Endodermal cell (in vitro differentiated cells): ENCODE measurements at regions not wholly inside any gene's neighbourhood (a gene's known extent, or its start where the extent isn't known, plus 50 kb on each side); places are given as distances from the start of the nearest gene placed in this dataset.

Experiments
- DNase-seq: peaks from one replicate; pipeline ENCODE4 v3.0.0-alpha.2; 2017
- H3K27ac ChIP-seq: 2 replicates; pipeline ENCODE4 v1.5.1; 2013; ENCODE audit warnings: mild to moderate bottlenecking, low read depth, low read length, moderate library complexity
- H3K27me3 ChIP-seq: 2 replicates; pipeline ENCODE4 v1.6.1; 2013; ENCODE audit warnings: mild to moderate bottlenecking, low read length, moderate library complexity; ENCODE audit not compliant: insufficient read depth, control insufficient read depth, poor library complexity, severe bottlenecking
- H3K36me3 ChIP-seq: 2 replicates; pipeline ENCODE4 v1.7.0; 2013; ENCODE audit warnings: mild to moderate bottlenecking, low read length, moderate library complexity; ENCODE audit not compliant: control insufficient read depth, insufficient read depth
- H3K4me1 ChIP-seq: one replicate; pipeline ENCODE4 v1.7.0; 2013; ENCODE audit warnings: low read length; ENCODE audit not compliant: control insufficient read depth, insufficient read depth
- H3K4me3 ChIP-seq: 2 replicates; pipeline ENCODE4 v1.5.1; 2013; ENCODE audit warnings: mild to moderate bottlenecking, low read length, moderate library complexity
- H3K9ac ChIP-seq: 2 replicates; pipeline ENCODE4 v1.6.1; 2013; ENCODE audit warnings: mild to moderate bottlenecking, low read length, moderate library complexity; ENCODE audit not compliant: poor library complexity, severe bottlenecking; ENCODE audit errors: extremely low read depth
- H3K9me3 ChIP-seq: 2 replicates; pipeline ENCODE4 v1.6.1; 2013; ENCODE audit warnings: mild to moderate bottlenecking, low read length, moderate library complexity; ENCODE audit not compliant: control insufficient read depth
- H3K27ac Mint-ChIP-seq: 2 replicates; pipeline ENCODE4 v1.8.0; 2020; ENCODE audit warnings: mixed read lengths
- H3K27me3 Mint-ChIP-seq: 2 replicates; pipeline ENCODE4 v1.8.0; 2021; ENCODE audit warnings: mild to moderate bottlenecking, mixed read lengths; ENCODE audit not compliant: insufficient read depth
- H3K36me3 Mint-ChIP-seq: 2 replicates; pipeline ENCODE4 v1.8.0; 2020; ENCODE audit warnings: low read depth, mixed read lengths
- H3K4me1 Mint-ChIP-seq: 2 replicates; pipeline ENCODE4 v1.8.0; 2020; ENCODE audit warnings: mixed read lengths
- H3K4me3 Mint-ChIP-seq: 2 replicates; pipeline ENCODE4 v1.8.0; 2020; ENCODE audit warnings: mild to moderate bottlenecking, moderate library complexity, mixed read lengths
- H3K9me3 Mint-ChIP-seq: 2 replicates; pipeline ENCODE4 v1.8.0; 2020; ENCODE audit warnings: mild to moderate bottlenecking, mixed read lengths
- CTCF ChIP-seq: fragments of 200-600 bp; sonication (generic); conservative IDR thresholded peaks from 2 replicates; pipeline ENCODE4 v1.5.0; 2021; ENCODE audit warnings: antibody characterized with exemption, mild to moderate bottlenecking
- WGBS, 2 experiments: methylation state at CpG; one replicate each; pipeline versions ENCODE4 v1.1.5 to v1.1.7; 2013; ENCODE audit warnings: missing lambda C conversion rate in 2 of 2, mixed read lengths in 1 of 2; ENCODE audit not compliant: insufficient coverage in 1 of 2, insufficient read length in 1 of 2; 5-methylcytosine and 5-hydroxymethylcytosine counted together

- H3K27me3 Mint-ChIP-seq: no peaks in the 10 kb centered on the region
- peak; percentile 84 for TF ChIP-seq CTCF
- H3K4me3 Mint-ChIP-seq: no peak overlapping the region
- H3K9me3 Mint-ChIP-seq: no peaks in the 10 kb centered on the region
- no peaks in the 10 kb centered on the region for H3K36me3 Mint-ChIP-seq
- H3K27me3 ChIP-seq: no peaks in the 10 kb centered on the region
- H3K36me3 ChIP-seq: no peaks in the 10 kb centered on the region
- H3K4me3 ChIP-seq: no peak overlapping the region
- H3K4me1 ChIP-seq: peaks cover 6% of the 10 kb centered on the region
- no peak overlapping the region for H3K27ac ChIP-seq
- no peaks in the 10 kb centered on the region for H3K9me3 ChIP-seq
- DNase-seq: no peak
- H3K9ac ChIP-seq: no peak overlapping the region
- 0% methylated on average over 1 of the region's 1 CpG for WGBS, 2 experiments
- H3K4me1 Mint-ChIP-seq: peaks cover 11% of the 10 kb centered on the region
- H3K27ac Mint-ChIP-seq: no peak overlapping the region
Measured at GRCh38 chr5:86679529-86679928, 61.8 kb downstream of the COX7C start.

- Mint-ChIP-seq H3K4me1 (peaks cover 11% of the 10 kb centered on the region), H3K4me3 (no peak overlapping the region), H3K36me3 (no peaks in the 10 kb centered on the region), H3K27ac (no peak overlapping the region), H3K27me3 (no peaks in the 10 kb centered on the region), H3K9me3 (no peaks in the 10 kb centered on the region)
- Histone ChIP-seq H3K9ac (no peak overlapping the region), H3K27me3 (no peaks in the 10 kb centered on the region), H3K27ac (no peak overlapping the region), H3K4me1 (peaks cover 6% of the 10 kb centered on the region), H3K4me3 (no peak overlapping the region), H3K9me3 (no peaks in the 10 kb centered on the region), H3K36me3 (no peaks in the 10 kb centered on the region)
- TF ChIP-seq CTCF: no peak
- DNase-seq: no peak
- WGBS, 2 experiments: 56% methylated on average over 2 of the region's 2 CpGs; no CpG with 5 or more reads in 1 of the 2 experiments
Measured at GRCh38 chr5:86679949-86680348, 62.2 kb downstream of the COX7C start.

DNA sequence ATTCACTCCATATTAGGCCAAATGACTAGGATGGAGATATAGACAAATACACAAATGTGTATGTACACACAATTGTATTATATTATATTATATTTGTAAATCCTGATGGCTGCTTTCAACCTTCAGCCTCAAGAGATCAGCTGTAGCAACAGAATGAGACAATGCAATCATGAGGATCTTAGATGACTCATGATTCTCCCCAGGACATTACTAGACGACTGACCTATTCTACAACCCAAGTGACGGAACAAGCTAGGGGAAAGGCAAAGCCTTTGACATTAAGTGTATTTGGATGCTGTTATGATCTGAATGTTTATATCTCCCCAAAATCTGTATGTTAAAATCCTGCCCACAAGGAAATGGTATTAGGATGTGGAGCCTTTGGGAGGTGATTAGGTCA, 66.5 kb downstream of the COX7C start:
- H3K27me3 Mint-ChIP-seq: no peaks in the 10 kb centered on the region
- H3K9me3 Mint-ChIP-seq: no peaks in the 10 kb centered on the region
- no peaks in the 10 kb centered on the region for H3K9me3 ChIP-seq
- no peaks in the 10 kb centered on the region for H3K27me3 ChIP-seq
- DNase-seq: no peak
- H3K27ac ChIP-seq: no peak overlapping the region
- H3K4me3 Mint-ChIP-seq: no peak overlapping the region
- no peak for TF ChIP-seq CTCF
- H3K9ac ChIP-seq: no peak overlapping the region
- H3K36me3 Mint-ChIP-seq: no peaks in the 10 kb centered on the region
- peaks cover 6% of the 10 kb centered on the region for H3K4me1 ChIP-seq
- H3K4me1 Mint-ChIP-seq: peaks cover 16% of the 10 kb centered on the region
- 89% methylated on average over 2 of the region's 2 CpGs; no CpG with 5 or more reads in 1 of the 2 experiments for WGBS, 2 experiments
- H3K4me3 ChIP-seq: no peak overlapping the region
- H3K36me3 ChIP-seq: no peaks in the 10 kb centered on the region
- H3K27ac Mint-ChIP-seq: no peak overlapping the region
